K562 (cell line): ENCODE measurements at regions not wholly inside any gene's neighbourhood (a gene's known extent, or its start where the extent isn't known, plus 50 kb on each side); places are given as distances from the start of the nearest gene placed in this dataset.

Experiments
- AFF1 ChIP-seq, 2 experiments: fragments of 450-650 bp; IDR thresholded peaks; 2 replicates each; pipeline ENCODE4 v1.6.1; 2018; ENCODE audit warnings: mild to moderate bottlenecking in 2 of 2, low read depth in 1 of 2; ENCODE audit not compliant: partially characterized antibody in 2 of 2
- CCNT2 ChIP-seq: IDR thresholded peaks from 2 replicates; pipeline ENCODE4 v1.6.1; 2011; ENCODE audit warnings: borderline replicate concordance, low read depth, mild to moderate bottlenecking, moderate library complexity, mixed read lengths, low read length; ENCODE audit not compliant: insufficient read length; ENCODE audit errors: extremely low read depth
- FOSL1 ChIP-seq: fragments of 200-800 bp; sonication (Bioruptor generic); conservative IDR thresholded peaks from 2 replicates; pipeline ENCODE4 v1.6.1; 2016; ENCODE audit warnings: missing genetic modification characterization, missing compliant biosample characterization
- HMG20B ChIP-seq: fragments of 250-450 bp; sonication (Bioruptor Pico); IDR thresholded peaks from 2 replicates; pipeline ENCODE4 v1.5.0; 2021; ENCODE audit warnings: mild to moderate bottlenecking
- HMGN3 ChIP-seq: IDR thresholded peaks from 2 replicates; pipeline ENCODE4 v1.6.1; 2011; ENCODE audit warnings: borderline replicate concordance, low read depth, mild to moderate bottlenecking, mixed read lengths, low read length; ENCODE audit not compliant: insufficient read length; ENCODE audit errors: extremely low read depth
- HNRNPLL ChIP-seq: fragments of 200-400 bp; formaldehyde crosslinking; IDR thresholded peaks from 2 replicates; pipeline ENCODE4 v1.6.1; 2017; ENCODE audit warnings: low read length, low read depth, mild to moderate bottlenecking; ENCODE audit not compliant: poor library complexity, severe bottlenecking
- IRF9 ChIP-seq: fragments of 450-650 bp; IDR thresholded peaks from 2 replicates; pipeline ENCODE4 v1.6.1; 2016; ENCODE audit warnings: missing biosample characterization, missing genetic modification characterization
- MCM7 ChIP-seq, 2 experiments: fragments of 450-650 bp; IDR thresholded peaks; 2 replicates each; pipeline ENCODE4 v1.6.1; 2016 to 2018
- PHF20 ChIP-seq: fragments of 450-650 bp; IDR thresholded peaks from 2 replicates; pipeline ENCODE4 v1.6.1; 2018; ENCODE audit not compliant: partially characterized antibody
- PRMT5 ChIP-seq: sonication (generic); formaldehyde crosslinking; IDR thresholded peaks from 2 replicates; pipeline ENCODE4 v1.5.0; 2020; ENCODE audit warnings: missing genetic modification reagents
- PRPF4 ChIP-seq: fragments of 200-400 bp; formaldehyde crosslinking; IDR thresholded peaks from one replicate; pipeline ENCODE4 v1.6.1; 2017; ENCODE audit warnings: low read length, low read depth, mild to moderate bottlenecking; ENCODE audit not compliant: insufficient read depth, poor library complexity, severe bottlenecking
- SIRT6 ChIP-seq: IDR thresholded peaks from one replicate; pipeline ENCODE4 v1.6.1; 2012; ENCODE audit warnings: low read depth, mild to moderate bottlenecking, control low read depth, inconsistent platforms, low read length, moderate library complexity
- SMAD3 ChIP-seq: fragments of 450-650 bp; formaldehyde crosslinking; conservative IDR thresholded peaks from 2 replicates; pipeline ENCODE4 v1.4.0; 2020; ENCODE audit warnings: mild to moderate bottlenecking
- STAT6 ChIP-seq: sonication (generic); formaldehyde crosslinking; IDR thresholded peaks from 2 replicates; pipeline ENCODE4 v1.8.1; 2023; ENCODE audit warnings: mild to moderate bottlenecking, missing genetic modification reagents
- TAL1 ChIP-seq: fragments of 450-650 bp; IDR thresholded peaks from 2 replicates; pipeline ENCODE4 v1.6.1; 2016; ENCODE audit warnings: mild to moderate bottlenecking
- TEAD1 ChIP-seq, 2 experiments: fragments of 450-650 bp in 1 of 2; sonication (generic) in 1 of 2; formaldehyde crosslinking; IDR thresholded peaks; 2 replicates each; pipeline versions ENCODE4 v1.4.0 to v1.8.0; 2020 to 2022; ENCODE audit warnings: mild to moderate bottlenecking in 2 of 2, missing genetic modification reagents in 1 of 2
- ZFP30 ChIP-seq: fragments of 250-450 bp; sonication (Bioruptor Pico); IDR thresholded peaks from 2 replicates; pipeline ENCODE4 v1.8.0; 2022; ENCODE audit warnings: moderate library complexity, mild to moderate bottlenecking, inconsistent platforms, borderline replicate concordance
- ZKSCAN8 ChIP-seq: fragments of 200-800 bp; sonication (Bioruptor generic); IDR thresholded peaks from 2 replicates; pipeline ENCODE4 v1.6.1; 2016; ENCODE audit warnings: missing genetic modification characterization, missing compliant biosample characterization
- ZNF165 ChIP-seq: fragments of 250-450 bp; sonication (Bioruptor Pico); IDR thresholded peaks from 2 replicates; pipeline ENCODE4 v1.4.0; 2020; ENCODE audit warnings: borderline replicate concordance
- ZNF696 ChIP-seq: fragments of 250-450 bp; sonication (Bioruptor Pico); conservative IDR thresholded peaks from 2 replicates; pipeline ENCODE4 v1.4.0; 2020; ENCODE audit warnings: mild to moderate bottlenecking, moderate library complexity
- ZNF830 ChIP-seq: fragments of 250-450 bp; sonication (Bioruptor Pico); IDR thresholded peaks from 2 replicates; pipeline ENCODE4 v1.5.0; 2021; ENCODE audit warnings: mild to moderate bottlenecking

DNA sequence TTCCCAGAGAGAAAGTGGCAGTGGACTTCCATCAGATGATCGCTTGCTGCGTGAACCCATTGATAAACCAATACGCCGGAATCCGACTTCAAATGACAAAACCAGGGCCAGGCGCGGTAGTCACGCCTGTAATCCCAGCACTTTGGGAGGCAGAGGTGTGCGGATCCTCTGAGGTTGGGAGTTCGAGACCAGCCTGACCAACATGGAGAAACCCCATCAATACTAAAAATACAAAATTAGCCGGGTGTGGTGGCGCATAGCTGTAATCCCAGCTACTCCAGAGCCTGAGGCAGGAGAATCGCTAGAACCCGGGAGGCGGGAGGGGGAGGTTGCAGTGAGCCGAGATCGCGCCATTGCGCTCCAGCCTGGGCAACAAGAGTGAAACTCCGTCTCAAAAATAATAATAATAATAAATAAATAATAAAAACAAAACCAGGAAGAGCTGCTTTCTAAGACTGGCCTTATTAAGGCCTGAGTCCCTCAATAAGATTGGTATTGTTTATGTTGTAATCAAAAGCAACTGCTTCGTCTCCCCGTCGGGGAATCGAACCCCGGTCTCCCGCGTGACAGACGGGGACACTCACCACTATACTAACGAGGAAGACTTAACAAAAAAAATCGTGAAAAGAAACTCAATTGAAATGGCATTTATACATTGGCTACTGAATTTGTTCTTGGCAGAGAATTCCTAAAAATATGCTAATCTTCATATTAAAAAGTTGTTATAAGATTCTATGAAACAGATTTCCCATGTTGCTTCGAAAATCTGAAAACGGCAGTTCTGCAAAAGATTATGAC lies 110.2 kb upstream of the ZNF184 start (continued):
- TF ChIP-seq AFF1 (IDR thresholded peaks at IDR 0.05; ENCODE audit: low read depth in 1 of 2, partially characterized antibody in 2 of 2): peak in 1 of 2 experiments; percentile 65
- TF ChIP-seq ZKSCAN8 (CRISPR knock-in tag): no peak
- TF ChIP-seq PRMT5: no peak
- 0 out of 4 replicates have a peak, but pooled peaks of 1 of the 2 experiments have one; percentile 29 for TF ChIP-seq TEAD1 (CRISPR knock-in tag; IDR thresholded peaks at IDR 0.05)
- no peak for TF ChIP-seq PRPF4
- TF ChIP-seq MCM7 (IDR thresholded peaks at IDR 0.05): no peak
- no peak for TF ChIP-seq ZNF165 (CRISPR knock-in tag)
- TF ChIP-seq STAT6 (CRISPR knock-in tag): no peak
- TF ChIP-seq ZNF696 (CRISPR knock-in tag): no peak
- TF ChIP-seq HMG20B (CRISPR knock-in tag): no peak
- TF ChIP-seq FOSL1 (tag): no peak
- no peak for TF ChIP-seq TAL1
- TF ChIP-seq SIRT6: no peak
- no peak for TF ChIP-seq HNRNPLL
- no peak for TF ChIP-seq ZNF830 (CRISPR knock-in tag)
- no peak for TF ChIP-seq PHF20
- TF ChIP-seq ZFP30: no peak
- no peak for TF ChIP-seq HMGN3
- no peak for TF ChIP-seq CCNT2
- TF ChIP-seq SMAD3 (CRISPR knock-in tag): no peak
- TF ChIP-seq IRF9: no peak
